T-cell (primary cell): ENCODE measurements at regions not wholly inside any gene's neighbourhood (a gene's known extent, or its start where the extent isn't known, plus 50 kb on each side); places are given as distances from the start of the nearest gene placed in this dataset.
"Not testable (repeated sequence)": the region's sequence is repeated elsewhere in the genome, so short reads cannot be mapped to it uniquely, and the experiment has no call there.

Experiments used
- ATAC-seq, 4 experiments: fragments of 200-7000 bp in 3 of 4; fragments of 150-1000 bp in 1 of 4; cut with Tn5 transposase; replicated peaks in 1 of 4; 1 replicate in 3 of 4; 2 replicates in 1 of 4; pipeline ENCODE4 v1.10.0; 2021; ENCODE audit warnings: moderate library complexity in 3 of 4, mild to moderate bottlenecking in 2 of 4, moderate number of reproducible peaks in 1 of 4
- CTCF ChIA-PET, 2 donors: fragments of 300-600 bp; sonication (Branson Sonifier 250); formaldehyde crosslinking; loops; one replicate each; lab custom pipeline; 2022; ENCODE audit warnings: antibody characterized with exemption in 2 of 2; lab: Charles Lee
- POLR2A ChIA-PET, 2 donors: fragments of 300-600 bp; sonication (Branson Sonifier 250); formaldehyde crosslinking; loops; one replicate each; lab custom pipeline; 2022; ENCODE audit warnings: antibody characterized with exemption in 2 of 2; lab: Charles Lee
- DNase-seq, 35 experiments: peaks; one replicate each; pipeline versions ENCODE4 v3.0.0 to v3.0.0-alpha.2; 2013 to 2023
- H3K27ac ChIP-seq: one replicate; pipeline ENCODE4 v1.5.1; 2013; ENCODE audit warnings: low read length
- H3K27me3 ChIP-seq, 2 experiments: replicated peaks in 1 of 2; 1 replicate in 1 of 2; 2 replicates in 1 of 2; pipeline versions ENCODE4 v1.6.1 to v1.7.0; 2013; ENCODE audit warnings: low read length in 1 of 2, mixed read lengths in 1 of 2; ENCODE audit not compliant: control insufficient read depth in 2 of 2, insufficient read depth in 2 of 2; ENCODE audit errors: extremely low read depth in 1 of 2
- H3K36me3 ChIP-seq, 2 donors: 1 replicate in 1 of 2; 2 replicates in 1 of 2; pipeline versions ENCODE4 v1.6.1 to v1.7.0; 2013; ENCODE audit warnings: low read length in 1 of 2; ENCODE audit not compliant: control insufficient read depth in 2 of 2, insufficient read depth in 1 of 2; ENCODE audit errors: extremely low read depth in 1 of 2
- H3K4me1 ChIP-seq, 2 experiments: 1 replicate in 1 of 2; 2 replicates in 1 of 2; pipeline versions ENCODE4 v1.6.1 to v1.7.0; 2013; ENCODE audit warnings: low read length in 2 of 2, mixed read lengths in 1 of 2; ENCODE audit not compliant: insufficient read depth in 2 of 2, control insufficient read depth in 1 of 2; ENCODE audit errors: extremely low read depth in 1 of 2
- H3K4me3 ChIP-seq, 2 donors: 1 replicate in 1 of 2; 2 replicates in 1 of 2; pipeline versions ENCODE4 v1.5.1 to v1.7.0; 2013; ENCODE audit warnings: mild to moderate bottlenecking in 2 of 2, low read length in 1 of 2, moderate library complexity in 1 of 2; ENCODE audit not compliant: control insufficient read depth in 1 of 2; ENCODE audit errors: extremely low read depth in 1 of 2
- H3K9me3 ChIP-seq: 2 replicates; pipeline ENCODE4 v1.7.0; 2013
- H3K27ac Mint-ChIP-seq, 2 donors: one replicate each; pipeline ENCODE4 v1.8.0; 2020 to 2021; ENCODE audit warnings: mild to moderate bottlenecking in 2 of 2, mixed read lengths in 2 of 2
- H3K27me3 Mint-ChIP-seq, 2 donors: one replicate each; pipeline ENCODE4 v1.8.0; 2021 to 2022; ENCODE audit warnings: mixed read lengths in 2 of 2
- H3K36me3 Mint-ChIP-seq: one replicate; pipeline ENCODE4 v1.8.0; 2021; ENCODE audit warnings: mixed read lengths
- H3K4me1 Mint-ChIP-seq, 3 donors: one replicate each; pipeline ENCODE4 v1.8.0; 2020 to 2022; ENCODE audit warnings: mixed read lengths in 3 of 3, mild to moderate bottlenecking in 1 of 3
- H3K4me3 Mint-ChIP-seq, 3 donors: one replicate each; pipeline ENCODE4 v1.8.0; 2020 to 2022; ENCODE audit warnings: mild to moderate bottlenecking in 3 of 3, mixed read lengths in 3 of 3, moderate library complexity in 3 of 3
- H3K9me3 Mint-ChIP-seq, 3 donors: one replicate each; pipeline ENCODE4 v1.8.0; 2020 to 2022; ENCODE audit warnings: mixed read lengths in 3 of 3
- WGBS: methylation state at CpG from one replicate; pipeline ENCODE4 v1.1.5; 2013; ENCODE audit warnings: missing lambda C conversion rate; ENCODE audit not compliant: insufficient coverage; 5-methylcytosine and 5-hydroxymethylcytosine counted together

DNA sequence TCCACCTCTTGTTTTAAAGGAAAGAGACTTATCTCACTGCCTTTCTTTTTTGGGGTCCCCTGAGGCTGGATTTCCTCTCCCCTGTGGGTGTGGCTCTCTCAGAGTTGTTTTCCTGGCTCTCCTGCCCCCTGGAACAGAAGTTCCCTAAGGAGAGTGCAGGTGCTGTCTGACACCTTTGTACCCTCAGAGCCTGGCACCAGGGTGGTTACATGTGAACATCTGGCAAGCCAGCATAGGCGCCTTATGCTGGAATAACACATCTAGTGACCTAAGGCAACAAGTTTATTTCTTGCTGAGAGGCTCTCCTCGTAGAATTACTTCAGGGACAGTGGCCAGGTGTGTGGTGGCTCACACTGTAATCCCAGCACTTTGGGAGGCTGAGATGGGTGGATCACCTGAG, 172.9 kb upstream of the PTCH1 start:
- ATAC-seq (no peak), DNase-seq (no peak)
- CTCF ChIA-PET: interaction anchor here in 1 of 2 donors (0.6 kb wide), 1 partner anchor 391 kb away, joined by 5 read pairs; no protein-coding TSS in a partner anchor
- WGBS: 93% methylated on average over 2 of the region's 2 CpGs
- Histone ChIP-seq H3K27ac (no peak overlapping the region), H3K4me1 (no peaks in the 10 kb centered on the region), H3K4me3 (no peak overlapping the region), H3K9me3 (no peaks in the 10 kb centered on the region), H3K36me3 (no peaks in the 10 kb centered on the region), H3K27me3 (no peaks in the 10 kb centered on the region)
- H3K4me1 Mint-ChIP-seq: no peaks in the 10 kb centered on the region
- POLR2A ChIA-PET: no interaction called here
- no peak overlapping the region for H3K4me3 Mint-ChIP-seq
- peaks cover 0 to 7% (median 0%) of the 10 kb centered on the region in 3 donors for H3K9me3 Mint-ChIP-seq
- no peak overlapping the region for H3K27ac Mint-ChIP-seq
- peaks cover 0 to 2% of the 10 kb centered on the region in 2 donors for H3K27me3 Mint-ChIP-seq
- H3K36me3 Mint-ChIP-seq: peaks cover 3% of the 10 kb centered on the region

GRCh38 chr9:95684516-95684915, 167.7 kb upstream of the PTCH1 start:
- H3K36me3 Mint-ChIP-seq: peaks cover 3% of the 10 kb centered on the region
- POLR2A ChIA-PET: no interaction called here
- no peaks in the 10 kb centered on the region for H3K36me3 ChIP-seq
- no peak for ATAC-seq
- CTCF ChIA-PET: no interaction called here
- 20% methylated on average over 1 of the region's 2 CpGs for WGBS
- peaks cover 12 to 22% (median 17%) of the 10 kb centered on the region in 3 donors for H3K4me1 Mint-ChIP-seq
- no peaks in the 10 kb centered on the region for H3K9me3 ChIP-seq
- H3K4me3 ChIP-seq: no peak overlapping the region
- peaks cover 0 to 4% of the 10 kb centered on the region in 2 experiments for H3K27me3 ChIP-seq
- peaks cover 0 to 3% (median 2%) of the 10 kb centered on the region in 3 donors for H3K9me3 Mint-ChIP-seq
- peaks cover 2 to 4% of the 10 kb centered on the region in 2 donors for H3K27me3 Mint-ChIP-seq
- no peak for DNase-seq
- no peak overlapping the region for H3K27ac Mint-ChIP-seq
- H3K4me1 ChIP-seq: peaks cover 2 to 9% of the 10 kb centered on the region in 2 experiments
- H3K4me3 Mint-ChIP-seq: no peak overlapping the region
- H3K27ac ChIP-seq: no peak overlapping the region

- peaks cover 12 to 22% (median 17%) of the 10 kb centered on the region in 3 donors for H3K4me1 Mint-ChIP-seq
- 98% methylated on average over 12 of the region's 26 CpGs for WGBS
- H3K36me3 ChIP-seq, CTCF ChIA-PET, ATAC-seq, H3K27ac Mint-ChIP-seq, H3K4me3 Mint-ChIP-seq, H3K27me3 Mint-ChIP-seq, H3K36me3 Mint-ChIP-seq, DNase-seq, H3K4me1 ChIP-seq, H3K27ac ChIP-seq, H3K4me3 ChIP-seq, POLR2A ChIA-PET, H3K9me3 Mint-ChIP-seq, H3K9me3 ChIP-seq: not testable (repeated sequence)
- peaks cover 0 to 14% of the 10 kb centered on the region in 2 experiments for H3K27me3 ChIP-seq
Measured at GRCh38 chr9:95680306-95680705, 163.5 kb upstream of the PTCH1 start.

DNA sequence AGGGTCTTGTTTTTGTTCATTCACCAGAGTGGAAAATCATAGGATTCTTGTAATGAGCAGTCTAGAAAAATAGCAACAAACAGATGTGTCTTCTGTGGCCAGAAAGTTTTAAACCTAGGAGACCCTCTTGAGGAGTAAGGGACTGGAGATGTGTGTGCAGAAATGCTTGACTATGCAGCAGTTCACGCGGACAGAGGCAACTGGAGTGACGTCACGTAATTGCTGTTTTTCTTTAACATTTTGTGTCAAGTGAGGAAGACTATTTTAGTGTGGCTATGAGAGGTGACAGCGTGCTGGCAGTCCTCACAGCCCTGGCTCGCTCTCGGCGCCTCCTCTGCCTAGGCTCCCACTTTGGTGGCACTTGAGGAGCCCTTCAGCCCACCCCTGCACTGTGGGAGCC, 163.1 kb upstream of the PTCH1 start:
- Histone ChIP-seq H3K4me1 (peaks cover 2 to 9% of the 10 kb centered on the region in 2 experiments), H3K27ac (no peak overlapping the region), H3K27me3 (peaks cover 0 to 14% of the 10 kb centered on the region in 2 experiments), H3K4me3 (no peak overlapping the region), H3K36me3 (no peaks in the 10 kb centered on the region), H3K9me3 (no peaks in the 10 kb centered on the region)
- no peak for DNase-seq
- ChIA-PET CTCF (no interaction called here), POLR2A (no interaction called here)
- Mint-ChIP-seq H3K27me3 (peaks cover 2 to 7% of the 10 kb centered on the region in 2 donors), H3K9me3 (peaks cover 0 to 2% (median 0%) of the 10 kb centered on the region in 3 donors), H3K27ac (no peak overlapping the region), H3K36me3 (no peaks in the 10 kb centered on the region), H3K4me3 (no peak overlapping the region), H3K4me1 (peaks cover 12 to 22% (median 17%) of the 10 kb centered on the region in 3 donors)
- ATAC-seq: no peak
- WGBS: 95% methylated on average over 8 of the region's 8 CpGs

DNA sequence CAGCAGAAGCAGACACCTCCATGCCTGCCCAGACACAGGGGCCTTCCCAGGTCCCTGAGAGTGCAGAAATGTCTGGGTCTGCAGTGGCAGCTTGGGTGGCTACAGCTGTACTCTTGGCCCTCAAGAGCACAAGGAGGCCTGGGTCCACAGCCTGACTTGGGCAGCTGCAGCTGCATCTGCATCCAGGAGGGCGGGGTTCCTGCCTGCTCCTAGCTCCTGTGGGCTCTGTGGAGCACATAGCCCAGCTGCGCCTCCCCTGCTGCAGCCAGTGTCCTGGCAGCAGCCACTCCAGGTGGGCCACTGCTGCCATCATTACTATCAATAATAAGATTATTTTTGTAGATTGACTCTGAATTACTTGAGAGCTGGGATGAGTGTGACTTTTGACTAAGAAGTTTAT, 162.0 kb upstream of the PTCH1 start:
- ATAC-seq (no peak), DNase-seq (no peak)
- Histone ChIP-seq H3K27me3 (peaks cover 0 to 14% of the 10 kb centered on the region in 2 experiments), H3K4me1 (peaks cover 2 to 9% of the 10 kb centered on the region in 2 experiments), H3K27ac (no peak overlapping the region), H3K4me3 (no peak overlapping the region), H3K9me3 (no peaks in the 10 kb centered on the region), H3K36me3 (no peaks in the 10 kb centered on the region)
- no CpG with 5 or more reads among the region's 2 CpGs for WGBS
- ChIA-PET POLR2A (no interaction called here), CTCF (interaction anchor here in 1 of 2 donors (0.5 kb wide), 1 partner anchor 206 kb away, joined by 6 read pairs; no protein-coding TSS in a partner anchor)
- no peaks in the 10 kb centered on the region for H3K36me3 Mint-ChIP-seq
- peaks cover 0 to 2% (median 0%) of the 10 kb centered on the region in 3 donors for H3K9me3 Mint-ChIP-seq
- H3K27me3 Mint-ChIP-seq: peaks cover 2 to 7% of the 10 kb centered on the region in 2 donors
- no peak overlapping the region for H3K4me3 Mint-ChIP-seq
- H3K4me1 Mint-ChIP-seq: peaks cover 12 to 22% (median 17%) of the 10 kb centered on the region in 3 donors
- H3K27ac Mint-ChIP-seq: no peak overlapping the region

GRCh38 chr9:95670122-95670521, 153.4 kb upstream of the PTCH1 start:
- ChIA-PET CTCF (no interaction called here), POLR2A (no interaction called here)
- 91% methylated on average over 12 of the region's 15 CpGs for WGBS
- ATAC-seq (no peak), DNase-seq (no peak)
- H3K9me3 ChIP-seq: no peaks in the 10 kb centered on the region
- H3K27ac ChIP-seq: no peak overlapping the region
- H3K4me1 ChIP-seq: no peaks in the 10 kb centered on the region
- no peaks in the 10 kb centered on the region for H3K4me1 Mint-ChIP-seq
- no peak overlapping the region for H3K27ac Mint-ChIP-seq
- H3K4me3 ChIP-seq: no peak overlapping the region
- no peaks in the 10 kb centered on the region for H3K9me3 Mint-ChIP-seq
- H3K27me3 Mint-ChIP-seq: peaks cover 16 to 29% of the 10 kb centered on the region in 2 donors
- no peaks in the 10 kb centered on the region for H3K36me3 ChIP-seq
- H3K4me3 Mint-ChIP-seq: no peak overlapping the region
- H3K27me3 ChIP-seq: peaks cover 0 to 19% of the 10 kb centered on the region in 2 experiments
- no peaks in the 10 kb centered on the region for H3K36me3 Mint-ChIP-seq
